SK-N-SH (cell line): ENCODE measurements at regions not wholly inside any gene's neighbourhood (a gene's known extent, or its start where the extent isn't known, plus 50 kb on each side); places are given as distances from the start of the nearest gene placed in this dataset.

Experiments used
- CTCF ChIA-PET: fragments of 300-600, 350-600 bp; formaldehyde crosslinking; extraction: SDS; loops from one replicate; lab custom pipeline; 2021; lab: Yijun Ruan, JAX
- POLR2A ChIA-PET: fragments of 350-600 bp; sonication (Branson Sonifier 250); formaldehyde crosslinking; extraction: SDS; loops from one replicate; lab custom pipeline; 2020; ENCODE audit warnings: antibody characterized with exemption, inconsistent platforms; lab: Yijun Ruan, JAX
- DNase-seq: peaks from one replicate; pipeline ENCODE4 v3.0.0; 2012
- H2AFZ ChIP-seq: fragments of 200-600 bp; sonication (generic); 2 replicates; pipeline ENCODE4 v1.8.1; 2016; ENCODE audit warnings: antibody characterized with exemption, mild to moderate bottlenecking, low read depth
- H3F3A ChIP-seq: fragments of 200-600 bp; sonication (generic); replicated peaks from 2 replicates; pipeline ENCODE3; 2016; ENCODE audit warnings: antibody characterized with exemption, mild to moderate bottlenecking; ENCODE audit not compliant: insufficient read depth
- H3K27ac ChIP-seq, 2 experiments: fragments of 200-500 bp in 1 of 2; fragments of 200-600 bp in 1 of 2; sonication (Bioruptor generic) in 1 of 2; sonication (generic), shearing (Covaris generic) in 1 of 2; 2 replicates each; pipeline versions ENCODE4 v1.5.1 to v1.6.1; 2014 to 2016; ENCODE audit warnings: low read depth in 2 of 2, inconsistent platforms in 1 of 2, low read length in 1 of 2, mild to moderate bottlenecking in 1 of 2, mixed read lengths in 1 of 2
- H3K27me3 ChIP-seq: fragments of 200-600 bp; sonication (generic), shearing (Covaris generic); 2 replicates; pipeline ENCODE4 v1.6.1; 2016; ENCODE audit warnings: mixed run types; ENCODE audit not compliant: insufficient read depth
- H3K36me3 ChIP-seq, 2 experiments: fragments of 200-500 bp in 1 of 2; fragments of 200-600 bp in 1 of 2; sonication (Bioruptor generic) in 1 of 2; sonication (generic) in 1 of 2; replicated peaks in 1 of 2; 2 replicates each; pipeline versions ENCODE3 to v1.5.1; 2014 to 2016; ENCODE audit warnings: low read length in 1 of 2, mild to moderate bottlenecking in 1 of 2; ENCODE audit not compliant: insufficient read depth in 2 of 2, control insufficient read depth in 1 of 2
- H3K4me1 ChIP-seq, 2 experiments: fragments of 200-500 bp in 1 of 2; fragments of 200-600 bp in 1 of 2; sonication (Bioruptor generic) in 1 of 2; sonication (generic), shearing (Covaris generic) in 1 of 2; 2 replicates each; pipeline versions ENCODE4 v1.5.1 to v1.6.1; 2014 to 2016; ENCODE audit warnings: low read depth in 1 of 2, low read length in 1 of 2, mixed run types in 1 of 2; ENCODE audit not compliant: insufficient read depth in 2 of 2, control insufficient read depth in 1 of 2
- H3K4me2 ChIP-seq: fragments of 200-600 bp; sonication (generic), shearing (Covaris generic); 2 replicates; pipeline ENCODE4 v1.6.1; 2017; ENCODE audit warnings: mixed run types
- H3K4me3 ChIP-seq, 2 experiments: fragments of 200-500 bp in 1 of 2; fragments of 200-600 bp in 1 of 2; sonication (Bioruptor generic) in 1 of 2; sonication (generic), shearing (Covaris generic) in 1 of 2; 2 replicates each; pipeline versions ENCODE4 v1.5.1 to v1.8.1; 2014 to 2016; ENCODE audit warnings: low read depth in 2 of 2, inconsistent platforms in 1 of 2, low read length in 1 of 2, mild to moderate bottlenecking in 1 of 2, mixed read lengths in 1 of 2, moderate library complexity in 1 of 2
- H3K79me2 ChIP-seq: fragments of 200-600 bp; sonication (generic); 2 replicates; pipeline ENCODE4 v1.8.1; 2017; ENCODE audit warnings: mild to moderate bottlenecking; ENCODE audit not compliant: insufficient read depth
- H3K9ac ChIP-seq: fragments of 200-600 bp; sonication (generic); 2 replicates; pipeline ENCODE4 v1.6.1; 2017; ENCODE audit warnings: mixed run types
- H3K9me2 ChIP-seq: fragments of 200-600 bp; sonication (generic); 2 replicates; pipeline ENCODE4 v1.6.1; 2017; ENCODE audit warnings: mixed run types
- H3K9me3 ChIP-seq: fragments of 200-600 bp; sonication (generic); 2 replicates; pipeline ENCODE4 v1.6.1; 2017; ENCODE audit warnings: mixed run types, mild to moderate bottlenecking, moderate library complexity
- H4K20me1 ChIP-seq: fragments of 200-600 bp; sonication (generic); 2 replicates; pipeline ENCODE4 v1.6.1; 2017; ENCODE audit warnings: mild to moderate bottlenecking, mixed run types; ENCODE audit not compliant: insufficient read depth
- FOXM1 ChIP-seq: IDR thresholded peaks from 2 replicates; pipeline ENCODE4 v1.4.0; 2012; ENCODE audit warnings: low read depth, mild to moderate bottlenecking
- GATA2 ChIP-seq: sonication (generic); formaldehyde crosslinking; IDR thresholded peaks from 2 replicates; pipeline ENCODE4 v1.5.0; 2020; ENCODE audit warnings: mild to moderate bottlenecking, missing genetic modification reagents
- MEF2A ChIP-seq: IDR thresholded peaks from 2 replicates; pipeline ENCODE4 v1.4.0; 2012; ENCODE audit warnings: low read depth, borderline replicate concordance
- MXI1 ChIP-seq: IDR thresholded peaks from 2 replicates; pipeline ENCODE4 v1.6.1; 2012; ENCODE audit warnings: mild to moderate bottlenecking, low read depth, low read length, improper control_type of control experiment
- NFIC ChIP-seq: IDR thresholded peaks from 2 replicates; pipeline ENCODE4 v1.4.0; 2012; ENCODE audit warnings: borderline replicate concordance
- POLR2AphosphoS5 ChIP-seq: IDR thresholded peaks from 2 replicates; pipeline ENCODE4 v1.6.1; 2012; ENCODE audit warnings: low read depth, low read length
- TEAD4 ChIP-seq: IDR thresholded peaks from 2 replicates; pipeline ENCODE4 v1.4.0; 2012; ENCODE audit warnings: mild to moderate bottlenecking, borderline replicate concordance; ENCODE audit not compliant: insufficient read depth
- USF1 ChIP-seq: IDR thresholded peaks from 2 replicates; pipeline ENCODE4 v1.4.0; 2012; ENCODE audit warnings: low read depth, borderline replicate concordance
- USF2 ChIP-seq: fragments of 150-350 bp; IDR thresholded peaks from 2 replicates; pipeline ENCODE4 v1.6.1; 2017; ENCODE audit warnings: antibody characterized with exemption, low read length, low read depth, borderline replicate concordance
- WGBS: methylation state at CpG from one replicate; pipeline ENCODE4 v1.1.6; 2017; ENCODE audit warnings: low lambda C conversion rate; 5-methylcytosine and 5-hydroxymethylcytosine counted together
- TF ChIP-seq, protein P1 (sequence below): fragments of 200-600 bp; sonication (generic); IDR thresholded peaks from 2 replicates; pipeline ENCODE4 v1.6.1; 2017; ENCODE audit warnings: antibody characterized with exemption, mild to moderate bottlenecking, moderate library complexity
- TF ChIP-seq, protein P2 (sequence below): IDR thresholded peaks from 2 replicates; pipeline ENCODE4 v1.4.0; 2012; ENCODE audit warnings: low read depth, borderline replicate concordance
- TF ChIP-seq, protein P3 (sequence below): IDR thresholded peaks from 2 replicates; pipeline ENCODE4 v1.4.0; 2012; ENCODE audit warnings: low read depth

DNA sequence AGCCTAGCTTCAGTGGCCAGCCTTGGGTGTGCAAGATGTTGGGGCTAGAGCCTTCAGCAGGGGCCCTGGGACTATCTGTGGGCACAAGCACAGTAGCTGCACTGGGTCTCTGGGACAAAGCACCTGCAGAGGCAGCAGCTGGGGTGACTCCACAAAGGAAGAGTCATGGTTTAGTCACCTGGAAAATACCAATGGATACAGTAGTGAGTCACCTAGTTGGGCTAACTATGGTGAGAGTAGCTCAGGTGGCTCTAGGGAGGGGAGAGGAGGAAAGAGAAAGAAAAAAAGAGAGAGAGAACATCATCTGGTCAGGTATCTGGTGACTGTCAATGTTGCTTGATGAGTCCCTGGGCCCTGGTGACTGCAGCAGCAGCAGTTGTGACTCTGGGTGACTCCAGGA, 72.9 kb upstream of the SPIN4 start:
- Histone ChIP-seq H4K20me1 (no peaks in the 10 kb centered on the region), H3K4me3 (no peak overlapping the region), H3K9me2 (no peaks in the 10 kb centered on the region), H3K4me1 (no peaks in the 10 kb centered on the region), H3K36me3 (no peaks in the 10 kb centered on the region), H3K79me2 (no peaks in the 10 kb centered on the region), H3K27ac (no peak overlapping the region), H2AFZ (no peak overlapping the region), H3K9me3 (no peaks in the 10 kb centered on the region; the same call in 1 of the 2 replicates), H3K9ac (no peak overlapping the region), H3K4me2 (no peak overlapping the region), H3K27me3 (no peaks in the 10 kb centered on the region), H3F3A (no peaks in the 10 kb centered on the region)
- DNase-seq, result no peak
- ChIA-PET POLR2A (no interaction called here), CTCF (no interaction called here)
- TF ChIP-seq GATA2 (CRISPR knock-in tag) (no peak), USF1 (no peak)

GRCh38 chrX:63421411-63421810, 70.3 kb upstream of the SPIN4 start:
- ChIA-PET CTCF (interaction anchor here (0.7 to 0.9 kb wide), 2 partner anchors 9 to 15 kb away, joined by 3 read pairs; no protein-coding TSS in a partner anchor), POLR2A (no interaction called here)
- Histone ChIP-seq H3K27me3 (no peaks in the 10 kb centered on the region), H4K20me1 (no peaks in the 10 kb centered on the region), H3F3A (no peaks in the 10 kb centered on the region), H3K9me3 (no peaks in the 10 kb centered on the region; the same call in 1 of the 2 replicates), H3K9me2 (no peaks in the 10 kb centered on the region), H3K36me3 (no peaks in the 10 kb centered on the region), H3K27ac (no peak overlapping the region), H3K9ac (no peak overlapping the region), H2AFZ (no peak overlapping the region), H3K4me1 (no peaks in the 10 kb centered on the region)
- DNase-seq, result no peak
- no peak for TF ChIP-seq MEF2A
- TF ChIP-seq, protein P1, sequence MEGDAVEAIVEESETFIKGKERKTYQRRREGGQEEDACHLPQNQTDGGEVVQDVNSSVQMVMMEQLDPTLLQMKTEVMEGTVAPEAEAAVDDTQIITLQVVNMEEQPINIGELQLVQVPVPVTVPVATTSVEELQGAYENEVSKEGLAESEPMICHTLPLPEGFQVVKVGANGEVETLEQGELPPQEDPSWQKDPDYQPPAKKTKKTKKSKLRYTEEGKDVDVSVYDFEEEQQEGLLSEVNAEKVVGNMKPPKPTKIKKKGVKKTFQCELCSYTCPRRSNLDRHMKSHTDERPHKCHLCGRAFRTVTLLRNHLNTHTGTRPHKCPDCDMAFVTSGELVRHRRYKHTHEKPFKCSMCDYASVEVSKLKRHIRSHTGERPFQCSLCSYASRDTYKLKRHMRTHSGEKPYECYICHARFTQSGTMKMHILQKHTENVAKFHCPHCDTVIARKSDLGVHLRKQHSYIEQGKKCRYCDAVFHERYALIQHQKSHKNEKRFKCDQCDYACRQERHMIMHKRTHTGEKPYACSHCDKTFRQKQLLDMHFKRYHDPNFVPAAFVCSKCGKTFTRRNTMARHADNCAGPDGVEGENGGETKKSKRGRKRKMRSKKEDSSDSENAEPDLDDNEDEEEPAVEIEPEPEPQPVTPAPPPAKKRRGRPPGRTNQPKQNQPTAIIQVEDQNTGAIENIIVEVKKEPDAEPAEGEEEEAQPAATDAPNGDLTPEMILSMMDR, result peak; percentile 38
- TF ChIP-seq, protein P2, sequence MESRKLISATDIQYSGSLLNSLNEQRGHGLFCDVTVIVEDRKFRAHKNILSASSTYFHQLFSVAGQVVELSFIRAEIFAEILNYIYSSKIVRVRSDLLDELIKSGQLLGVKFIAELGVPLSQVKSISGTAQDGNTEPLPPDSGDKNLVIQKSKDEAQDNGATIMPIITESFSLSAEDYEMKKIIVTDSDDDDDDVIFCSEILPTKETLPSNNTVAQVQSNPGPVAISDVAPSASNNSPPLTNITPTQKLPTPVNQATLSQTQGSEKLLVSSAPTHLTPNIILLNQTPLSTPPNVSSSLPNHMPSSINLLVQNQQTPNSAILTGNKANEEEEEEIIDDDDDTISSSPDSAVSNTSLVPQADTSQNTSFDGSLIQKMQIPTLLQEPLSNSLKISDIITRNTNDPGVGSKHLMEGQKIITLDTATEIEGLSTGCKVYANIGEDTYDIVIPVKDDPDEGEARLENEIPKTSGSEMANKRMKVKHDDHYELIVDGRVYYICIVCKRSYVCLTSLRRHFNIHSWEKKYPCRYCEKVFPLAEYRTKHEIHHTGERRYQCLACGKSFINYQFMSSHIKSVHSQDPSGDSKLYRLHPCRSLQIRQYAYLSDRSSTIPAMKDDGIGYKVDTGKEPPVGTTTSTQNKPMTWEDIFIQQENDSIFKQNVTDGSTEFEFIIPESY, result no peak
- TF ChIP-seq, protein P3, sequence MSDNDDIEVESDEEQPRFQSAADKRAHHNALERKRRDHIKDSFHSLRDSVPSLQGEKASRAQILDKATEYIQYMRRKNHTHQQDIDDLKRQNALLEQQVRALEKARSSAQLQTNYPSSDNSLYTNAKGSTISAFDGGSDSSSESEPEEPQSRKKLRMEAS, result no peak
- TF ChIP-seq, all 33 proteins: peak for 1
- Histone ChIP-seq H3K79me2 (no peaks in the 10 kb centered on the region), H3K4me3 (no peak overlapping the region), H3K4me2 (no peak overlapping the region)

- CTCF ChIA-PET, result no interaction called here
- POLR2A ChIA-PET, result no interaction called here
- TF ChIP-seq TEAD4, result no peak
- TF ChIP-seq POLR2AphosphoS5, result no peak
- TF ChIP-seq FOXM1, result no peak
- no peak for TF ChIP-seq MXI1
- TF ChIP-seq NFIC, result no peak
- TF ChIP-seq USF2, result no peak
- TF ChIP-seq, protein P1, result no peak
These were observed 67.1 kb upstream of the SPIN4 start for GRCh38 chrX:63418211-63418610.

More at GRCh38 chrX:63418211-63418610, 67.1 kb upstream of the SPIN4 start:
- no peak overlapping the region for H3K4me2 ChIP-seq
- no peaks in the 10 kb centered on the region; the same call in 1 of the 2 replicates for H3K9me3 ChIP-seq
- H3K4me1 ChIP-seq, result no peaks in the 10 kb centered on the region
- H3K9me2 ChIP-seq, result no peaks in the 10 kb centered on the region
- no peaks in the 10 kb centered on the region for H3K27me3 ChIP-seq
- no peak overlapping the region for H3K9ac ChIP-seq
- H3K27ac ChIP-seq, result no peak overlapping the region
- H4K20me1 ChIP-seq, result no peaks in the 10 kb centered on the region
- no peaks in the 10 kb centered on the region for H3K36me3 ChIP-seq
- DNase-seq, result no peak
- H3K79me2 ChIP-seq, result no peaks in the 10 kb centered on the region
- no peaks in the 10 kb centered on the region for H3F3A ChIP-seq
- no peak overlapping the region for H3K4me3 ChIP-seq
- 48% methylated on average over 4 of the region's 4 CpGs for WGBS
- no peak overlapping the region for H2AFZ ChIP-seq
